BJ (cell line): ENCODE measurements at regions not wholly inside any gene's neighbourhood (a gene's known extent, or its start where the extent isn't known, plus 50 kb on each side); places are given as distances from the start of the nearest gene placed in this dataset. TPM values are rescaled to one million over a fixed set of nuclear protein-coding genes. Genes with fewer than 3 reads are reported as not detected.

Source experiments
- CTCF ChIA-PET: fragments of 350-600 bp; formaldehyde crosslinking; extraction: SDS; loops from one replicate; lab custom pipeline; 2021; ENCODE audit warnings: antibody characterized with exemption, inconsistent platforms; lab: Yijun Ruan, JAX
- POLR2A ChIA-PET: fragments of 300-600 bp; sonication (Branson Sonifier 250); formaldehyde crosslinking; extraction: SDS; loops from one replicate; lab custom pipeline; 2021; ENCODE audit warnings: antibody characterized with exemption; lab: Charles Lee
- DNase-seq: peaks from one replicate; pipeline ENCODE4 v3.0.0-alpha.2; 2011; ENCODE audit warnings: low read depth
- H3K27me3 ChIP-seq: 2 replicates; pipeline ENCODE4 v1.6.0; 2011; ENCODE audit warnings: low read length; ENCODE audit not compliant: control insufficient read depth, insufficient read depth
- H3K36me3 ChIP-seq: 2 replicates; pipeline ENCODE4 v1.5.1; 2011; ENCODE audit warnings: low read length; ENCODE audit not compliant: control insufficient read depth, insufficient read depth
- H3K4me3 ChIP-seq: 2 replicates; pipeline ENCODE4 v1.5.1; 2011; ENCODE audit warnings: low read depth, mild to moderate bottlenecking, control low read depth, low read length
- CTCF ChIP-seq: IDR thresholded peaks from 2 replicates; pipeline ENCODE4 v1.5.1; 2011; ENCODE audit warnings: low read depth, mild to moderate bottlenecking, control low read depth, inconsistent platforms, low read length, moderate library complexity; ENCODE audit not compliant: insufficient read depth
- small RNA-seq: library from RNA; depleted of rRNA; stranded (forward); fragments of <200 nt; gene quantifications from one replicate; pipeline ENCODE3, GENCODE V24; 2012; ENCODE audit warnings: low replicate concordance, low read depth; ENCODE audit not compliant: insufficient read length

GRCh38 chrX:150310881-150311280, 52.2 kb upstream of the MAMLD1 start:
- ChIA-PET CTCF (no interaction called here), POLR2A (no interaction called here)
- no peak for TF ChIP-seq CTCF
- H3K27me3 ChIP-seq: no peaks in the 10 kb centered on the region
- DNase-seq: no peak
- no peaks in the 10 kb centered on the region for H3K36me3 ChIP-seq
- H3K4me3 ChIP-seq: no peak overlapping the region

DNA sequence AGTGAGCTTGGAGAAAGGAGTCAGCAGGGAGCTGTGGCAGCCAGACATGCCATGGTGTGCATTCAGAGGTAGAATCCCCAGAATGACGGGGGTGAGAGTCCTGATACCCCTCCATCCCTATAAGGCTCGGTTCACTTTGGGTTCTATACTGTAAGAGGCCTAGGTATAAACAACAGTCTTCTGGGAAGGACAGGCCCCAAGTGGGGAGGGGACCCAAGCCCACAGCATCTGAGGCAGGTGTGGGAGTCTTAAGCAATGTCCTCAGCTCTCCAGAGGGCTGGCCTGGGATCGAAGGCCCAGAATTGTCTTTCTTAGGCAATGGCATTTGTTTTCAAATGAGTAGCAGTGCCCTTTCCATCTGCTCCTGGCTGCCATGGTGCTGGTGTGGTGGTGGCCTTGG, 50.2 kb upstream of the MAMLD1 start:
- Histone ChIP-seq H3K4me3 (no peak overlapping the region), H3K36me3 (no peaks in the 10 kb centered on the region), H3K27me3 (no peaks in the 10 kb centered on the region)
- ChIA-PET CTCF (no interaction called here), POLR2A (no interaction called here)
- no peak for DNase-seq
- TF ChIP-seq CTCF: no peak

Small RNA genes lying in the stretch of these regions (small RNA-seq; reads per million reads assigned to genes)
- not detected for gene MIR2114
